Lung (tissue), 11 donors: ENCODE measurements at regions not wholly inside any gene's neighbourhood (a gene's known extent, or its start where the extent isn't known, plus 50 kb on each side); places are given as distances from the start of the nearest gene placed in this dataset.

Experiments
- ATAC-seq: fragments of 200-7000 bp; cut with Tn5 transposase; one replicate; pipeline ENCODE4 v1.9.1; 2020; ENCODE audit warnings: moderate number of reproducible peaks; ENCODE audit not compliant: insufficient read depth, low FRiP score
- DNase-seq, 3 donors: peaks; one replicate each; pipeline ENCODE4 v3.0.0-alpha.2; 2013 to 2017
- H3K27ac ChIP-seq, 2 donors: one replicate each; pipeline ENCODE4 v1.5.1; 2013; ENCODE audit warnings: mild to moderate bottlenecking in 2 of 2, moderate library complexity in 2 of 2, control low read depth in 1 of 2, inconsistent platforms in 1 of 2, low read depth in 1 of 2, low read length in 1 of 2
- H3K27me3 ChIP-seq, 3 donors: one replicate each; pipeline ENCODE4 v1.5.1; 2013; ENCODE audit warnings: low read length in 2 of 3; ENCODE audit not compliant: control insufficient read depth in 3 of 3, insufficient read depth in 3 of 3
- H3K36me3 ChIP-seq, 4 donors: one replicate each; pipeline ENCODE4 v1.5.1; 2013; ENCODE audit warnings: low read length in 4 of 4, mild to moderate bottlenecking in 1 of 4, moderate library complexity in 1 of 4; ENCODE audit not compliant: control insufficient read depth in 4 of 4, insufficient read depth in 4 of 4
- H3K4me1 ChIP-seq, 5 donors: one replicate each; pipeline ENCODE4 v1.5.1; 2013; ENCODE audit warnings: low read length in 5 of 5, mild to moderate bottlenecking in 2 of 5, moderate library complexity in 1 of 5; ENCODE audit not compliant: control insufficient read depth in 5 of 5, insufficient read depth in 5 of 5
- H3K4me3 ChIP-seq: one replicate; pipeline ENCODE4 v1.5.1; 2013; ENCODE audit warnings: mild to moderate bottlenecking, control low read depth, moderate library complexity
- H3K9ac ChIP-seq, 2 donors: one replicate each; pipeline ENCODE4 v1.5.1; 2013; ENCODE audit warnings: low read length in 2 of 2, control low read depth in 1 of 2; ENCODE audit not compliant: insufficient read depth in 1 of 2
- H3K9me3 ChIP-seq, 4 donors: one replicate each; pipeline ENCODE4 v1.5.1; 2013; ENCODE audit warnings: low read length in 3 of 4, mild to moderate bottlenecking in 1 of 4, moderate library complexity in 1 of 4; ENCODE audit not compliant: control insufficient read depth in 4 of 4, insufficient read depth in 3 of 4
- CTCF ChIP-seq: IDR thresholded peaks from 2 replicates; pipeline ENCODE4 v1.5.1; 2012; ENCODE audit warnings: mild to moderate bottlenecking; ENCODE audit errors: control extremely low read depth, extremely low read depth
- WGBS, 2 donors: extraction: QIAGEN DNeasy Blood & Tissue Kit; methylation state at CpG; one replicate each; pipeline ENCODE4 v1.1.7; 2013; 5-methylcytosine and 5-hydroxymethylcytosine counted together
- donor health status: control.
- donor health status: control.
- donor health status: Bipolar disorder and iron deficiency.
- donor health status: healthy.
- donor health status: DM: yes; HTN: yes; CAD: no.

GRCh38 chr17:27385626-27386025 lies 70.6 kb upstream of the KSR1 start:
- Histone ChIP-seq H3K36me3 (no peaks in the 10 kb centered on the region), H3K27me3 (no peaks in the 10 kb centered on the region), H3K9ac (no peak overlapping the region), H3K9me3 (no peaks in the 10 kb centered on the region), H3K27ac (no peak overlapping the region), H3K4me3 (no peak overlapping the region), H3K4me1 (peaks cover 0 to 9% (median 7%) of the 10 kb centered on the region in 5 donors)
- WGBS, 2 donors, result 85 to 86% methylated on average over 1 of the region's 1 CpG
- no peak for TF ChIP-seq CTCF
- DNase-seq, result no peak
- no peak for ATAC-seq

- TF ChIP-seq CTCF, result no peak
- no peak for ATAC-seq
- Histone ChIP-seq H3K4me3 (no peak overlapping the region), H3K9me3 (no peaks in the 10 kb centered on the region), H3K36me3 (no peaks in the 10 kb centered on the region), H3K4me1 (peaks cover 0 to 9% (median 1%) of the 10 kb centered on the region in 5 donors), H3K27me3 (no peaks in the 10 kb centered on the region), H3K27ac (no peak overlapping the region), H3K9ac (no peak overlapping the region)
- DNase-seq, result no peak
- 93 to 94% methylated on average over 12 of the region's 12 CpGs for WGBS, 2 donors
These were observed 69.8 kb upstream of the KSR1 start for GRCh38 chr17:27386206-27387075.

DNA sequence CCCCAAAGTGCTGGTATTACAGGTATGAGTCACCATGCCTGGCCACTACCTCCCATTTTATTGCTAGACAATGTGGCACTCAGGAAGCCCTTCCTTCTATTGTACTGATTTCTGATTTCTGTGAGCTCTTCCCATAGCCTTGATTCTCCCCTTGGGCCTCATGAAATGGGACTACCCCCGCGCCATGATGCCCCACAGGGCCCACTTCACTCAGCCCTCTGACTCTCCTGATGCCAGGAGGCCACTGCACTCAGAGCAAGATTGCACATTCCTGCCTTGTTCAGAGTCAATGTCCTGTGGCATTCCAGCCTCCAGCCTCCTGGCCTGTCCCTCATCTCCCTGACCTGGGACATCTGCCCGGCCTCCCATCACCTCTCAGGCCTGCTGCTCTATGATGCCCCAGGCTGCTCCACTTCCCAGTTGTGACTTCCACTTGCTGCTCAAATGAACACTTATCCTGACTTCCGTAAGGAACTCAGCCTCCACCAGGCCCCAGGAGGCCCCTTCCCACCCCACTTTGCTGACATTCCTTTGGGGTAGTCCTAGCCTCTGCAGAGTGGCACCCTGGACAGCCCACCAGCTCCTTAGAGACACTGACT lies 66.6 kb upstream of the KSR1 start:
- no peaks in the 10 kb centered on the region for H3K27me3 ChIP-seq
- H3K9me3 ChIP-seq, result no peaks in the 10 kb centered on the region
- DNase-seq (no peak), ATAC-seq (no peak)
- H3K4me3 ChIP-seq, result no peak overlapping the region
- H3K4me1 ChIP-seq, result peaks cover 0 to 4% (median 0%) of the 10 kb centered on the region in 5 donors
- H3K36me3 ChIP-seq, result no peaks in the 10 kb centered on the region
- WGBS, 2 donors, result 97% methylated on average over 4 of the region's 4 CpGs
- no peak overlapping the region for H3K9ac ChIP-seq
- H3K27ac ChIP-seq, result no peak overlapping the region
- TF ChIP-seq CTCF, result no peak
